ENCODE measurements at regions not wholly inside any gene's neighbourhood (a gene's known extent, or its start where the extent isn't known, plus 50 kb on each side); places are given as distances from the start of the nearest gene placed in this dataset.
"Not testable (repeated sequence)": the region's sequence is repeated elsewhere in the genome, so short reads cannot be mapped to it uniquely, and the experiment has no call there.

DNA sequence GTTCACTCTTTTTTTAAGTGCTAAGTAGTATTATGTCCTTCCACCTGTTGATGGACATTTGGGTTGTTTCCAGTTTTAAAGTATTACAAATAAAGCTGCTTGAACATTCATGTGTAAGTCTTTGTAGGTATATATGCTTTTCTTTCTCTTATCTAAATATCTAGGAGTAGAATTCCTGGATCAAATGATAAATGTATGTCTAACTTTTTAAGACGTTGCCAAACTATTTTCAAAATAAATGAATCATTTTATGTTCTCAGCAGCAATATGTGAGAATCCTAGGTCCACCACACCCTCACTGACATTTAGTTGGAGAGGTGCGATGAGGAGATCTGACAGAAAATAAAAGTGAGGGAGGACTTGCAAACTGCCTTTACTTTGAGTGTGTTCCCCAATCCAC lies 291.7 kb upstream of the UGT8 start:
- DNase-seq = no peak

DNA sequence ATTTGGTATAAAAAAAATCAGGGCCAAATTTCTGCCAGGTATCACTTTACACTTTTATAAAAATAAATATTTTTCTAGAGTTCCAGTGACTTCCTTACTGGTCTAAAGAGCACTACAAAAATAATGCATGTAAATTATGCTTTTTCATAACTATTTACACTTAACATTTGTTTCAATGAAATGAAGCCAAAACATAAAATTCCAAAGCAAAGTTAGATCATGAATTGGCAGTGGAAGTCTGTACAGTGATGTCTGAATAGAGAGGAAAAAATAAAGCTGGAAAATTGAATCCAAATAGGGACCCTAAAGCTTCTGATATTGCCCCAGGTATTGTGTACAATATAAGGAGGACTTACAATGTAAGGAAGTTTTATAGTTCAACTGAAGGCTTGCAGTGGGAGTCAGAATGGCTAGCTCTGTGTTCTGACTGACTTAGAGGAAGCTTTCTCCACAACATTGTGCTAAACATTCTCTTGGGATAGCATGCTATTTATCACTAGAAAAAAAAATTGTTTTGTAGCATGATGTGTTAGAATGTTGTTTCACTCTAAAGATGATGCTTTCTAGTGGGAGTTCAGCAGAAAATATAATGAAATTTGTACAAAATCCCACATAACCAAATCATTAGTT lies 288.2 kb upstream of the UGT8 start:
- no peak for DNase-seq

GRCh38 chr4:114311787-114312186 lies 286.8 kb upstream of the UGT8 start:
- no peak for DNase-seq

DNA sequence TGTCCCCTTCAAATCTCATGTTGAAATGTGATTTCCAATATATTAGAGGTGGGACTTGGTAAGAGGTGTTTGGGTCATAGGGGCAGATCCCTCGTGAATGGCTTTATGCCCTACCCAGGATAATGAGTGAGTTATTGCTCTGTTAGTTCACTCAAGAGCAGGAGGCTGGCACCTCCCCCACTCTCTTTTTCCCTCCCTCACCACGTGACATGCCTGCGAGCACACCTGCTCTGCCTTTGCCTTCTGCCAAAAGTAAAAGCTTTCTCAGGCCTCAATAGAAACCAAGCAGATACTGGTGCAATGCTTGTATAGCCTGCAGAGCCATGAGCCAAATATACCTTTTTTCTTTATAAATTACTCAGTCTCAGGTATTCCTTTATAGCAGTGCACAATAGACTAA lies 286.3 kb upstream of the UGT8 start:
- no peak for DNase-seq

DNA sequence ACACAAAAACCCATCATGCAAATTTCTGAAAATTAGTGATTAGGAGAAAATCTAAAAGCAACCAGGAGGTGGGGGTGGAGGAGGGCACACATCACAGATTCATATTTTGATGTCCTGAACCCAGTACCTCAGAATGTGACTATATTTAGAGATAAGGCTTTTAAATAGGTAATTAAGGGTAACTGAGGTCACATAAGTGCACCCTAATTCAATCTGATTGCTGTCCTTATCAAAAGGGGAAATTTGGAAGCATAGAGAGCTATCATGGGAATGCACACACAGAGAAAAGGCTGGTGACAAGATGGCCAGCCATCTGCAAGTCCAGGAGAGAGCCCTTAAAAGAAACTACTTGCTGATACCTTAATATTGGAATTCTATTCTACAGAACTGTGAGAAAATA lies 281.8 kb upstream of the UGT8 start:
- no peak for DNase-seq

GRCh38 chr4:114317564-114317963 lies 281.0 kb upstream of the UGT8 start:
- no peak for DNase-seq

- no peak for DNase-seq
Observed at GRCh38 chr4:114318309-114318708, 280.3 kb upstream of the UGT8 start.

DNA sequence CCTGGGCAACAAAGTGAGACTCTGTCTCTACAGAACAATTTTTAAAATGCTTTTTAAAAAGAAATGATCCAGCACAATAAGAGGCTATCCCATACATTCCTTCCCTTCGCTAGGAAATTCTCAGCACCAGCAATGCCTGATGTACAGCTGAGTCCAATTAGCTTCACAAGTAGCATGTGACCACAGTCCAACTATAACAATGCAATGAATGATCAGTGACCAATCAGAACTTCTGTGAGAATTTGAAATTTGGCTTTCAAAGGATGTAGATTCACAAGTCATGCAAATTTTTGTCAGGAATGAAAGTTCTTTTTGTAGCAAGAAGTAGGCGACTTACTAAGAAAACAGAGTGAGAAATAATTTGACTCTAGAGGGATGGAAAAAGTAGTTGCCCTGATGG lies 278.5 kb upstream of the UGT8 start:
- DNase-seq = no peak

DNA sequence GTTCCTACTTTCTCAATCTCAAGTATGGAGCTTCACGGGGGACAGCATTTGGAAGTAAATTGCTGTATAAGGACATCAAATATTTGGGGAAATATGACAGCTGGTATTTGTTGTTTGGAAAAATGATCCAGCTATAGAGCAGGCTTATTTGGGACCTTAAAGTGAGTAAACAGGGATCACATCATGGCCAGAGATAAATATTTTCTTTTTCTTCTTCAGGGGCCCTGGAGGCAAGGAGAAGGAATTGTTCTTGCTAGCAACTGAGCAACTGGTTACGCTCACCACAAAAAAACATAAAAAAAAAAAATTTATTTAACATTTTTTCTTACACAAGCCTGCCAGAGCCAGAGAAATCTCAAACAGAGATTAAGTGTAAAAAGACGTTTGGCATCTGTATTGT lies 277.2 kb upstream of the UGT8 start:
- no peak for DNase-seq

DNA sequence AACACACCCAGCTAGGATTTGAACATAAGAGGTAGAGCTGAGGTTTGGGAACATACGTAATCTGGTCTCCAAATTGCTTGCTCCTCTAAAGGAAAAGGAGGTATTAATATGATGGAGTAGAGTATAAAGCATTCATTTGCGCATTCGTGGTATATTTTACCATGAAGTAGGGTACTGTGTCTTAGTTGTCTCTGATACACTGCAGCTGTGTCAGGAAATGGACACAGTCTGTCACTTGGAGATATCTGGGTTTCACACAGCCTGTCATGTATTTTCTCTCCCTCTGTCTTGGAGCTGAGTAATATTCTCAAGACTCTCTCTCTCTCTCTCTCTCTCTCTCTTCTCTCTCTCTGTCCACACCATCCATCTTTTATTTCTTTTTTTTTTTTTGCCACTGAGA lies 274.8 kb upstream of the UGT8 start:
- DNase-seq = no peak

DNA sequence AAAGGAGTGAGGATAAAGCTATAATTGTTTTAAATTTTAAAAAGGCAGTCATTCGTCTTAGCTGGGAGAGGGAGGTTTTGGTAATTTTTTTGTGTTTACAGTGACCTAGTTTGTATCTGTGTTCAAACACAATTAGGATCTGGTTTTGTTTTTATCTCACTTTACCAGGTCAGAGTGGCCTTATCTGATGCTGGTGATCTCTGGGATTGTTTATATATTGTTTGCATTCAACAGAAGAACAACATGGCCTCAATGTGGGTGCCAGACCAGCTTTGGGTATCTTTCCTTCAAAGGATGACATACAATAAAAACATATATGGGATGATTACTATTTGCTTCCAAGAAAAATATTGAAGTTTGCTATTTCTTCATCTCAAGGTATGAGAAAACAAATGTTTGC lies 272.2 kb upstream of the UGT8 start:
- no peak for DNase-seq

- no peak for DNase-seq
Observed at GRCh38 chr4:114332119-114332518, 266.5 kb upstream of the UGT8 start.

- DNase-seq = not testable (repeated sequence)
Observed at GRCh38 chr4:114334363-114334762, 264.2 kb upstream of the UGT8 start.

DNA sequence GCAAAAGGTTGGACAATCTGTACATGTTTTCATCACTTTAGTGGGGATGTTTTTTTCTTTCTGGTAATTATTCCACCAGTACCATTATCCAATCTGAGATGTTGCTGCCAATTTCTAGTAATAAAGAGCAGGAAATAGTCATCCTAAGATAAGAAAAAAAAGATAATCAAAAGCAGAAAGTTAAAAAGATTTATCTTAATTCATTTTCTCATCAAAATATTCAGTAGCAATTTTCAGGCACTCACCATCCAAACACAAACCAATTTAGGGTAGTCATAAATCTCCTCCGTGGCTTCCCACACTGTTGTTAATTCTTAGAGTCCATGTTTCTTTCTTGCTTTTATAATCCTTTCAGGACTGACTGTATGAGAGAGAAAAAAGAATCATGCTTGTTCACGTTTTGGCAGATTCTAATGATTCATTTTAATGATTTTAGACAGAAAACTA lies 263.7 kb upstream of the UGT8 start:
- no peak for DNase-seq

GRCh38 chr4:114335339-114335738 lies 263.3 kb upstream of the UGT8 start:
- no peak for DNase-seq

DNA sequence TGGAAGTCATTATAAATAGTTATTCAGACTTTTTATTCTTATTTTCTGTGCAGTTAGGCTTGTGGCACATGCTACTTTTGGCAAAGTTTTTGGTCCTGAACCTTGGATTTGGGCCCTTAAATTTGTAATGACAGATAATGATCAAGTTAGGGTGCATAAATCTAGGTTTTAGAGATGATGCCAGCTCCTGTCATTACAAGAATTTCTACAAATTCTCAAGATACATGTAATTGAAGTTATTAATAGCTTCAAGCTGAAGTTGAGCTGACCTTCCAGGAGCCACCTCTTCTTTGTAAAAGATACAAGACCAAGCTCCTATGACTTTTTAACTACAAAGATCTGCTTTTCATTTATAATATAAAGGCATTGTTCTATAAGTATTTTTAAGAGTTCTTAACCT lies 255.6 kb upstream of the UGT8 start:
- no peak for DNase-seq

- DNase-seq = no peak
Observed at GRCh38 chr4:114349543-114350175, 248.9 kb upstream of the UGT8 start.

DNA sequence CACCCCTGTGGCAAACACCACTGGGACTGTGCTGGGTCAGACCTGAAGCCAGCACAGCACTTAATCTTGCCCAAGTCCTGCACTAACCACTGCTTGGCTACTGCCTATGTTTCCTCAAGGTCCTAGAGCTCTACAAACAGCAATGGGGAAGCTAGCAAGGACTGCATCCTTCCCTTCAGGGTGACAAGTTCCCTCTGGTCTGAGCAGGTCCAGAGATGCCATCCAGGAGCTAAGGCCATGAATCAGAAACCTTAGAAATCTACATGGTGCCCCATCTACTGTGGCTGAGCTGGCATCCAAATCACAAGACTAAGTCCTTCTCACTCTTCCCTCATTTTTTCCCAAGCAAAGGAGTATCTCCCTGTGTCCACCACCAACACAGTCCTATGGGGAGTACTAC lies 239.7 kb upstream of the UGT8 start:
- no peak for DNase-seq

DNA sequence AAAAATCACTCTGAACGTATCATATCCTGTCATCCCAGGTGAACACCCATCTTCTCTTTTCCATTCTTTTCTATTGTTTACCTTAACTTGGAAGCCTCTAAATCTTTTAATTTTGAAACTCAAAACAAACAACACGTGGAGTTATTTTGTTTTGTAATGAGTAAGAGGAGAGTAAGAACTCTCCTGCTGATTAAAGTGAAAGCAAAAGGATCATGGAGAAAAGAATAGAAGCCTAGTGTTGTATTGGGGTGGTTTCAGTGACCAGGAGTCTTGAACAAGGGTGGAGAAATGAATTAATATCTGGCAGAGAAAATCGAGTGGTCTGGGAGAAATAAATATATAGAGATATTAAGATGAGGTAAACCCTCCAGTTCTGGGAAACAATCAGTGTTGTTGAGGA lies 237.4 kb upstream of the UGT8 start:
- DNase-seq = no peak

DNA sequence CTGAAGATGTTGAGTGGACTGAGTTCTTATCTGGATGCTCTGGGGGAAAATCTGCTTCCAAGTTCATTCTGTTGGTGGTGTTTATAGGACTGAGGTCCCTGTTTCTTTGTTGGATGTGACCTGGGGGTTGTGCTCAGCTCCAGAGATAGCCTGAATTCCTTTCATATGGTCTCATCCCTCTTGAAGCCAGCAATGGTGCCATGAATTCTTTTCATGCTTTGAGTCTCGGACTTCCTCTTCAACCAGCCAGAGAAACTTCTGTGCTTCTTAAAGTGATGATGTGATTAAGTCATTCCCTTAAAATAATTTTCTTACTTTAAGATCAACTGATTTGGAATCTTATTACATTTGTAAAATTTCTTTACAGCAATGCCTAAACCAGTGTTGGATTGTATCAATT lies 233.8 kb upstream of the UGT8 start:
- no peak for DNase-seq

DNA sequence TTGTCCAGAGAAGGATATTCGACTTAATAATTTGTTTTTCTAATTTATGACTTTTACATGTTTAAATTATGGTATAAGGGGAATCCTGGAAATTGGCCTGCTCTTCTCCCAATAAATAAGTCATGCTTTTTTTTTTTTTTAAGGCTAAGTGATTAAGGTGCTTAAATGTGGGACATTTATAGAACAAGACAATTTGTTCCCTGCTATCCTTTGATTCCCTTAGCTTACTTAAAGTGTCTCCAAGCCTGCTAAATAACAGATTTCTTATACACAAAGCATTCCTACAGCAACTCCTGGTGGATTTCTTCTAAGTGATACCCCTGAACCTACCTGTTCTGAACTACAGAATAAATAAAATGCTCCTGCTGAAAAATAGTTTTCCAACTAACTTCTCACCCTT lies 233.0 kb upstream of the UGT8 start:
- no peak for DNase-seq

- DNase-seq = no peak
Observed at GRCh38 chr4:114366368-114366767, 232.2 kb upstream of the UGT8 start.

DNA sequence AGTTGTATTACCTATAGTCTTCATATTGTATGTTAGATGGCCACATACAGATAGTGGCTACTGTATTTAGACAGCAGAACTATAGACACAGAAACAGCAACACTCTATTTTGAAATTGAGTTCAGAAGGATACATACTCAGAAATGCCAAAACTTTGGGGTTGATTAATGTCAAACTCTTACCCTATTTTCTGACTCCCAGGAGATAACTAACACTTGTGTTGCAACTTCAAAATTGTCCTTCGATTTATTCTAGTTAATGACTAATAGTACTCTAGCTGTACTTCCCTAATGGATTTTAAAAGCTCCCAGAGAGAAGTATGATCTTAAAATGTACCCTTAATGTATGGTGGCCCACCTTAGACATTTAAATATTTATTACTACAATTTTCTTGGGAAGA lies 229.9 kb upstream of the UGT8 start:
- DNase-seq = no peak

DNA sequence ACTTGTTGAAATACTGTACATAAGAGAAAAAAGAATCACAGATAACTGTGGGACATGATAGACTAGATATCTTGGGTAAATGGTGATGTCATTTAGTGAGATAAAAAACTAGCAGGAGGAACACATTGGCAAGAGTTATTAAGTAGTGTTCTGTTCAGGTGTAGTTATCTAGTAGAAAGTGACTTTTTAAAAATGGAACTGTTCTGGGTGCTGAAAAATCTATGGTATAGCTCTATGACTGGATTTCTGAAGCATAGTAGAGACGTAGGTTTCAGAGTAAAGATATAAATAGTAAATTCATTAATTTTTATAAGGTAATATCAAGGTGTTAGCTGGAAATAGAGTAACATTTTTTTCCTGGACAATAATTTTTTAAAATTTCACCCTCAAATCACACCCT lies 225.1 kb upstream of the UGT8 start:
- no peak for DNase-seq

DNA sequence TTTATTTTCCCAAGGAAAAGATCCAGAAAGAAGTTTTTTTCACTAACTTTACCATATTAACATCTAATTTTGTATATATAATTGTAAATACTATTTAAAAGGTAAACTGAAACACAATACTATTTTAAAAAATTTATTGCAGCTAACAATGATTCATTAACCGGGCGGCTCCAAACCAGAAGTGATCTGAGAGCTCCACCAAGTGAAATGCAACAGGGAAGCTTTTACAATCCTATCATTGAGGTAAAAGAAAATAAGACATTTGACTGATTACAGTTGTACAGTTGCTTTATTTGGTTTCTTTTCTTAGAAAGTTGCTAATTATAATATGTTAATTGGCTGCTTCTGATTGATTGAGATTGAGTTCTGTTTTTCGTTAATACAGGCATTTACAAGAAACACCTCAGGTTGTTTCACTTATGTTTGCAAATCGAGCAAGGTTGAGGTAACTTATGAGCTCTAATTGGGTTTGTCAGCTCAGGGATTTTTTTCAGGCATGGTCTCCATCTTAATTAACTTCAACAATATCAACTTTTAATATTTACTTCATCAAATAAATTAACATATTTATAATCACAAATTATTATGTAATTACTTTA lies 220.2 kb upstream of the UGT8 start:
- DNase-seq = no peak
